ENCODE measurements at regions not wholly inside any gene's neighbourhood (a gene's known extent, or its start where the extent isn't known, plus 50 kb on each side); places are given as distances from the start of the nearest gene placed in this dataset.

GRCh38 chr2:104758199-104758620 lies 95.7 kb upstream of the POU3F3 start:
- DNase-seq (ENCODE audit: low read depth, low spot score) = peak; percentile 92
- TF ChIP-seq SUZ12 (IDR thresholded peaks at IDR 0.05; ENCODE audit: extremely low read depth, insufficient read depth, insufficient read length) = no peak
- no peak for TF ChIP-seq YY1 (IDR thresholded peaks at IDR 0.05; ENCODE audit: insufficient read depth, insufficient read length)
- peak overlapping the region; percentile 33 for H3K9ac ChIP-seq (ENCODE audit: insufficient read length, low read depth)
- H3K4me3 ChIP-seq (ENCODE audit: insufficient read length, low read depth) = no peak overlapping the region
- no peaks in the 10 kb centered on the region for H3K27me3 ChIP-seq (ENCODE audit: insufficient read depth, insufficient read length)
- H3K36me3 ChIP-seq (ENCODE audit: insufficient read depth, insufficient read length, low read length) = no peaks in the 10 kb centered on the region
- H3K4me1 ChIP-seq (ENCODE audit: insufficient read depth, insufficient read length) = peaks cover 9% of the 10 kb centered on the region
- H3K9me3 ChIP-seq (ENCODE audit: insufficient read depth, low read length) = peaks cover 16% of the 10 kb centered on the region; the same call in 1 of the 2 replicates

DNA sequence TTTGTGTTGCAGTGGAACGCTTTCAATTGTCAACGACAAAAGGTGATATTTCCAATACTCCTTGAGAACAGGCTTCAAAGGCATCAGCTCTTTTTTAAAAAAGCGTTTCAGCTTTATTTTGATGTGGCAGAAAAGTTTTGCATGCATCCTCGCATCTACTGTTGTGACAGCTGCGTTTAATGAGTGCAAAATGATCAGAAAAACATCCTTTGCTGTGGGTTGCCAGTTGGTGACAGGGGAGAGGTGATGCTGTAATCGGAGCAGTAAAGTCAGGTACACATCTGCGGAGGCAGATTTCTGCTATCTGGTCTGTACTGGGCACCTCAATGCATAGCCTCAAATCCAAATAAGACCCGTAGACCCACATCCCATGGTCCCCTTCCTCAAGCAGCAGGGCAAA lies 91.9 kb upstream of the POU3F3 start:
- TF ChIP-seq YY1 (IDR thresholded peaks at IDR 0.05; ENCODE audit: insufficient read depth, insufficient read length) (no peak), SUZ12 (IDR thresholded peaks at IDR 0.05; ENCODE audit: extremely low read depth, insufficient read depth, insufficient read length) (no peak), ZNF274 (IDR thresholded peaks at IDR 0.05; ENCODE audit: low read depth, low read length) (no peak)
- Histone ChIP-seq H3K4me1 (ENCODE audit: insufficient read depth, insufficient read length) (peaks cover 3% of the 10 kb centered on the region), H3K27me3 (ENCODE audit: insufficient read depth, insufficient read length) (no peaks in the 10 kb centered on the region), H3K4me3 (ENCODE audit: insufficient read length, low read depth) (no peak overlapping the region), H3K9me3 (ENCODE audit: insufficient read depth, low read length) (0 out of 2 replicates have a peak, but pooled peaks cover 1% of the 10 kb centered on the region), H3K36me3 (ENCODE audit: insufficient read depth, insufficient read length, low read length) (no peaks in the 10 kb centered on the region), H3K9ac (ENCODE audit: insufficient read length, low read depth) (no peak overlapping the region)
- no peak for DNase-seq (ENCODE audit: low read depth, low spot score)

- H3K9me3 ChIP-seq (ENCODE audit: insufficient read depth, low read length) = peaks cover 4% of the 10 kb centered on the region
- no peak overlapping the region for H3K4me3 ChIP-seq (ENCODE audit: insufficient read length, low read depth)
- TF ChIP-seq YY1 (IDR thresholded peaks at IDR 0.05; ENCODE audit: insufficient read depth, insufficient read length) (no peak), SUZ12 (IDR thresholded peaks at IDR 0.05; ENCODE audit: extremely low read depth, insufficient read depth, insufficient read length) (no peak), ZNF274 (IDR thresholded peaks at IDR 0.05; ENCODE audit: low read depth, low read length) (no peak)
- DNase-seq (ENCODE audit: low read depth, low spot score) = no peak
- no peak overlapping the region for H3K9ac ChIP-seq (ENCODE audit: insufficient read length, low read depth)
- H3K27me3 ChIP-seq (ENCODE audit: insufficient read depth, insufficient read length) = no peaks in the 10 kb centered on the region
- no peaks in the 10 kb centered on the region for H3K4me1 ChIP-seq (ENCODE audit: insufficient read depth, insufficient read length)
- no peaks in the 10 kb centered on the region for H3K36me3 ChIP-seq (ENCODE audit: insufficient read depth, insufficient read length, low read length)
Observed at GRCh38 chr2:104766683-104767082, 87.2 kb upstream of the POU3F3 start.

- no peak for DNase-seq (ENCODE audit: low read depth, low spot score)
- no peak overlapping the region for H3K9ac ChIP-seq (ENCODE audit: insufficient read length, low read depth)
Observed at GRCh38 chr2:104768694-104769093, 85.2 kb upstream of the POU3F3 start.

DNA sequence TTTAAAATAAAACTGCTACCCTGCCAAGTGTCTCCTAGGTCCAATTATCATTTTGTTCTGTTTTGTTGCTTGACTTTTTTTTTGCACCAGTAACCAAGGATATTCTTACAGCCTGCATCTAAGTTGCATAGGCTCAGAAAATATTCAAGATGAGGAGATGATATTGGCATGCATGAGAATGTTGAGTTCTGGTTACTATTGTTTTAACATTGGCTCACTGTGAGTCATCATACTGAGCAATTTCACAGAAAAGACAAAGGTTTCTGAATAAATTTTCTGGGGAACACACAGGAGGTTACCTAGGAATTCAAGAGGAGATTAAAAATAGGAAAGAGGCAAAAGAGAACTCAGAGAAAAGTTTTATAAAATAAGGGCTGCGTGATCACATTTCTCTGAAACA lies 84.8 kb upstream of the POU3F3 start:
- Histone ChIP-seq H3K9ac (ENCODE audit: insufficient read length, low read depth) (no peak overlapping the region), H3K9me3 (ENCODE audit: insufficient read depth, low read length) (peaks cover 4% of the 10 kb centered on the region), H3K4me3 (ENCODE audit: insufficient read length, low read depth) (no peak overlapping the region), H3K27me3 (ENCODE audit: insufficient read depth, insufficient read length) (no peaks in the 10 kb centered on the region), H3K4me1 (ENCODE audit: insufficient read depth, insufficient read length) (no peaks in the 10 kb centered on the region), H3K36me3 (ENCODE audit: insufficient read depth, insufficient read length, low read length) (no peaks in the 10 kb centered on the region)
- no peak for DNase-seq (ENCODE audit: low read depth, low spot score)
- no peak for TF ChIP-seq YY1 (IDR thresholded peaks at IDR 0.05; ENCODE audit: insufficient read depth, insufficient read length)
- no peak for TF ChIP-seq ZNF274 (IDR thresholded peaks at IDR 0.05; ENCODE audit: low read depth, low read length)
- TF ChIP-seq SUZ12 (IDR thresholded peaks at IDR 0.05; ENCODE audit: extremely low read depth, insufficient read depth, insufficient read length) = no peak

More at GRCh38 chr2:104768694-104769093, 85.2 kb upstream of the POU3F3 start:
- TF ChIP-seq SUZ12 (IDR thresholded peaks at IDR 0.05; ENCODE audit: extremely low read depth, insufficient read depth, insufficient read length) (no peak), ZNF274 (IDR thresholded peaks at IDR 0.05; ENCODE audit: low read depth, low read length) (no peak), YY1 (IDR thresholded peaks at IDR 0.05; ENCODE audit: insufficient read depth, insufficient read length) (no peak)
- H3K9me3 ChIP-seq (ENCODE audit: insufficient read depth, low read length) = peaks cover 4% of the 10 kb centered on the region
- no peak overlapping the region for H3K4me3 ChIP-seq (ENCODE audit: insufficient read length, low read depth)
- no peaks in the 10 kb centered on the region for H3K4me1 ChIP-seq (ENCODE audit: insufficient read depth, insufficient read length)
- no peaks in the 10 kb centered on the region for H3K27me3 ChIP-seq (ENCODE audit: insufficient read depth, insufficient read length)
- no peaks in the 10 kb centered on the region for H3K36me3 ChIP-seq (ENCODE audit: insufficient read depth, insufficient read length, low read length)

- Histone ChIP-seq H3K4me3 (ENCODE audit: insufficient read length, low read depth) (no peak overlapping the region), H3K27me3 (ENCODE audit: insufficient read depth, insufficient read length) (no peaks in the 10 kb centered on the region), H3K36me3 (ENCODE audit: insufficient read depth, insufficient read length, low read length) (no peaks in the 10 kb centered on the region), H3K4me1 (ENCODE audit: insufficient read depth, insufficient read length) (no peaks in the 10 kb centered on the region), H3K9me3 (ENCODE audit: insufficient read depth, low read length) (peaks cover 4% of the 10 kb centered on the region), H3K9ac (ENCODE audit: insufficient read length, low read depth) (no peak overlapping the region)
- DNase-seq (ENCODE audit: low read depth, low spot score) = no peak
- no peak for TF ChIP-seq YY1 (IDR thresholded peaks at IDR 0.05; ENCODE audit: insufficient read depth, insufficient read length)
- no peak for TF ChIP-seq ZNF274 (IDR thresholded peaks at IDR 0.05; ENCODE audit: low read depth, low read length)
- no peak for TF ChIP-seq SUZ12 (IDR thresholded peaks at IDR 0.05; ENCODE audit: extremely low read depth, insufficient read depth, insufficient read length)
Observed at GRCh38 chr2:104772996-104773395, 80.9 kb upstream of the POU3F3 start.

DNA sequence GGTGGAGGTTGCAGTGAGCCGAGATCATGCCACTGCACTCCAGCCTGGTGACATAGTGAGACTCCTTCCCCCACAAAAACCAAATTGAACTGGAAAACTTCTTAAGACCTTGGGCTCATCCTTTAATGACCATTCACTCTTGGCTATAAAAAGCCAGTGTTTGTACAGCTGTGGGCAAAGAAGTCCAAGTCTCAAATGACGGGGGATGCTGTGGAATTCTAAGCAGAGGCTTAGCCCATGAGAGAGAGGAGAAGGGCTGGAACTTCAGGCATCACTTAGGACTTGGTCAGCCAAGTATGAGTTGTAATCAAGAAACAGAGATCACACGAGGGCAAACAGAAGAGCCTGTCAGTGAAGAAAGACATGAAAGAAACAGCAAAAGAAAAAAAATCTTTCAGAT lies 79.3 kb upstream of the POU3F3 start:
- Histone ChIP-seq H3K36me3 (ENCODE audit: insufficient read depth, insufficient read length, low read length) (no peaks in the 10 kb centered on the region), H3K27me3 (ENCODE audit: insufficient read depth, insufficient read length) (no peaks in the 10 kb centered on the region), H3K4me3 (ENCODE audit: insufficient read length, low read depth) (no peak overlapping the region), H3K9ac (ENCODE audit: insufficient read length, low read depth) (no peak overlapping the region), H3K9me3 (ENCODE audit: insufficient read depth, low read length) (peaks cover 4% of the 10 kb centered on the region), H3K4me1 (ENCODE audit: insufficient read depth, insufficient read length) (no peaks in the 10 kb centered on the region)
- TF ChIP-seq SUZ12 (IDR thresholded peaks at IDR 0.05; ENCODE audit: extremely low read depth, insufficient read depth, insufficient read length) (no peak), ZNF274 (IDR thresholded peaks at IDR 0.05; ENCODE audit: low read depth, low read length) (no peak), YY1 (IDR thresholded peaks at IDR 0.05; ENCODE audit: insufficient read depth, insufficient read length) (no peak)
- no peak for DNase-seq (ENCODE audit: low read depth, low spot score)
